Mesendoderm (in vitro differentiated cells): ENCODE measurements at regions not wholly inside any gene's neighbourhood (a gene's known extent, or its start where the extent isn't known, plus 50 kb on each side); places are given as distances from the start of the nearest gene placed in this dataset.
"Not testable (repeated sequence)": the region's sequence is repeated elsewhere in the genome, so short reads cannot be mapped to it uniquely, and the experiment has no call there.

ENCODE experiments used
- DNase-seq: peaks from one replicate; pipeline ENCODE4 v3.0.0; 2013
- H2AK5ac ChIP-seq: 2 replicates; pipeline ENCODE4 v1.6.1; 2013; ENCODE audit warnings: low read length, inconsistent platforms
- H2BK120ac ChIP-seq: 2 replicates; pipeline ENCODE4 v1.6.1; 2013; ENCODE audit warnings: low read depth, mild to moderate bottlenecking, low read length, moderate library complexity, mixed read lengths
- H2BK15ac ChIP-seq: replicated peaks from 2 replicates; pipeline ENCODE4 v1.6.1; 2013; ENCODE audit warnings: low read depth, mild to moderate bottlenecking, moderate library complexity
- H2BK5ac ChIP-seq: 2 replicates; pipeline ENCODE4 v1.6.1; 2013; ENCODE audit warnings: low read length, inconsistent platforms
- H3K18ac ChIP-seq: 2 replicates; pipeline ENCODE4 v1.6.1; 2013; ENCODE audit warnings: mild to moderate bottlenecking, low read length, mixed read lengths
- H3K23ac ChIP-seq: one replicate; pipeline ENCODE4 v1.6.1; 2013; ENCODE audit warnings: low read length
- H3K27ac ChIP-seq: 2 replicates; pipeline ENCODE4 v1.5.1; 2013; ENCODE audit warnings: low read depth, mild to moderate bottlenecking, inconsistent platforms, low read length, moderate library complexity
- H3K27me3 ChIP-seq: 2 replicates; pipeline ENCODE4 v1.6.1; 2013; ENCODE audit warnings: low read length, control low read depth, mild to moderate bottlenecking, inconsistent platforms; ENCODE audit not compliant: insufficient read depth, poor library complexity
- H3K36me3 ChIP-seq: 2 replicates; pipeline ENCODE4 v1.6.1; 2013; ENCODE audit warnings: low read length, inconsistent platforms; ENCODE audit not compliant: control insufficient read depth, insufficient read depth
- H3K4ac ChIP-seq: one replicate; pipeline ENCODE4 v1.6.1; 2013; ENCODE audit warnings: low read depth, mild to moderate bottlenecking, low read length, moderate library complexity
- H3K4me1 ChIP-seq: 2 replicates; pipeline ENCODE4 v1.6.1; 2013; ENCODE audit warnings: low read depth, low read length, inconsistent platforms; ENCODE audit not compliant: control insufficient read depth
- H3K4me2 ChIP-seq: 2 replicates; pipeline ENCODE4 v1.6.1; 2013; ENCODE audit warnings: low read length
- H3K4me3 ChIP-seq: 2 replicates; pipeline ENCODE4 v1.5.1; 2013; ENCODE audit warnings: mild to moderate bottlenecking, low read length
- H3K56ac ChIP-seq: one replicate; pipeline ENCODE4 v1.6.1; 2013; ENCODE audit warnings: low read length
- H3K79me1 ChIP-seq: 2 replicates; pipeline ENCODE4 v1.6.1; 2013; ENCODE audit warnings: low read length, inconsistent platforms
- H3K79me2 ChIP-seq: 2 replicates; pipeline ENCODE4 v1.6.1; 2013; ENCODE audit warnings: mild to moderate bottlenecking, low read length; ENCODE audit not compliant: control insufficient read depth, insufficient read depth
- H3K9ac ChIP-seq: 2 replicates; pipeline ENCODE4 v1.6.1; 2013; ENCODE audit warnings: low read length, inconsistent platforms
- H4K5ac ChIP-seq: one replicate; pipeline ENCODE4 v1.6.1; 2013; ENCODE audit warnings: low read length
- H4K8ac ChIP-seq: one replicate; pipeline ENCODE4 v1.6.1; 2013; ENCODE audit warnings: low read depth, mild to moderate bottlenecking, control low read depth, low read length, moderate library complexity
- WGBS: extraction: QIAGEN DNeasy Blood & Tissue Kit; methylation state at CpG from one replicate; pipeline ENCODE4 v1.1.7; 2013; ENCODE audit warnings: low lambda C conversion rate, missing lambda C conversion rate; ENCODE audit not compliant: insufficient coverage; ENCODE audit errors: extremely low coverage; 5-methylcytosine and 5-hydroxymethylcytosine counted together

DNA sequence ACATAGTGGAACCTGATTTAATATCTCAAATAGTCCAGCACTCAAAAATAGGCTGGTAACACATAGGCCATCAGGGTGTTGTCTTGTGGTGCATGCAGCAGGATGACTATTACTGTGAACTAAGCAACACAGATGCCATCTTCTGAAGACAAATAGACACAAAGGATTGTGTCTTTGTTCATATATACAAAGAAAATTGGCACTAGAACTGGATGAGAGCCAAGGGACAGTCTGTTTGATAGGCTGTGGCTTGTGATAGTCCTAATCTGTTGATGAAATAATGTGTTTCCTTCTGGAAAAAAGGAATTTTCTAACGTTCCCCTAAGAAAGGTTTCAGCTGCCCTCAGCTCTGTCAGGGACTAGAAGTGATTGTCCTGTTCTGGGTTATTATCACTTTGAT, 129.8 kb downstream of the TPBG start:
- Histone ChIP-seq H3K4me2 (no peak overlapping the region), H3K27ac (no peak overlapping the region), H3K9ac (no peak overlapping the region), H2BK5ac (no peak overlapping the region), H3K79me1 (no peaks in the 10 kb centered on the region), H3K4me3 (no peak overlapping the region), H4K5ac (no peak overlapping the region), H2AK5ac (no peak overlapping the region), H3K27me3 (no peaks in the 10 kb centered on the region), H2BK120ac (no peak overlapping the region), H3K4me1 (no peaks in the 10 kb centered on the region), H3K18ac (no peak overlapping the region), H3K23ac (no peak overlapping the region), H3K79me2 (no peaks in the 10 kb centered on the region), H4K8ac (no peak overlapping the region), H3K36me3 (no peaks in the 10 kb centered on the region), H2BK15ac (no peak overlapping the region), H3K56ac (no peak overlapping the region), H3K4ac (no peak overlapping the region)
- DNase-seq = no peak
- no CpG with 5 or more reads among the region's 1 CpG for WGBS

DNA sequence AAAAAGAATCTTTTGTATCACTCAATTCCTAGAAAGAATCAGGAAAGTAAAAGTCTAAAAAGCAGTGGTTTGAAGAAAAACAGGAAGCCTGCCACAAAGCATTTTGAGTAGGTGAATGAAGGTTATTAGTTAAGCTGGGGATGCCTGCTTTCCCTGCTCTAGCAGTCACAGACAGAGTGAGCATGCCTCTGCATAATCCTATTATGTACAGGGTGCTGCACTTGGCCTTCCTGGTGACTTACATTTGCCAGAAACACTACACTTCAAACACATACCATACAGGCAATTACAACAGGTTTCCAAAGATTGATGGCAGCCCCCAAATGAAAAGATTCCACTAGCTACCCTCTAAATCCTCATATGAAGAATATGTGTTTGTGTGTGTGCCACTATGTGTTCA, 130.8 kb downstream of the TPBG start:
- Histone ChIP-seq H3K4ac (no peak overlapping the region), H2AK5ac (no peak overlapping the region), H3K4me3 (no peak overlapping the region), H4K8ac (no peak overlapping the region), H3K36me3 (no peaks in the 10 kb centered on the region), H3K79me2 (no peaks in the 10 kb centered on the region), H3K4me2 (no peak overlapping the region), H3K27me3 (no peaks in the 10 kb centered on the region), H3K56ac (no peak overlapping the region), H3K4me1 (no peaks in the 10 kb centered on the region), H3K18ac (no peak overlapping the region), H2BK120ac (no peak overlapping the region), H2BK5ac (no peak overlapping the region), H3K9ac (no peak overlapping the region), H2BK15ac (no peak overlapping the region), H4K5ac (no peak overlapping the region), H3K79me1 (no peaks in the 10 kb centered on the region), H3K27ac (no peak overlapping the region), H3K23ac (no peak overlapping the region)
- peak; percentile 16 for DNase-seq

DNA sequence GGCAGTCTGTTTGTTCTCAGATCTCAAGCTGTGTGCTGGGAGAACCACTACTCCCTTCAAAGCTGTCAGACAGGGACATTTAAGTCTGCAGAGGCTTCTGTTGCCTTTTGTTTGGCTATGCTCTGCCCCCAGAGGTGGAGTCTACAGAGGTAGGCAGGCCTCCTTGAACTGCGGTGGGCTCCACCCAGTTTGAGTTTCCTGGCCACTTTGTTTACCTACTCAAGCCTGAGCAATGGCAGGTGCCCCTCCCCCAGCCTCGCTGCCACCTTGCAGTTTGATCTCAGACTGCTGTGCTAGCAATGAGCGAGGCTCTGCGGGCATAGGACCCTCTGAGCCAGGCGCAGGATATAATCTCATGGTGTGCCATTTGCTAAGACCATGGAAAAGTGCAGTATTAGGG, 138.3 kb downstream of the TPBG start:
- H2BK5ac ChIP-seq, H2AK5ac ChIP-seq, H2BK120ac ChIP-seq, H4K8ac ChIP-seq, H4K5ac ChIP-seq, H3K18ac ChIP-seq, H3K4ac ChIP-seq, H3K27me3 ChIP-seq, H3K36me3 ChIP-seq, H3K56ac ChIP-seq, H3K27ac ChIP-seq, H3K4me2 ChIP-seq, H3K79me2 ChIP-seq, H3K4me3 ChIP-seq, H3K23ac ChIP-seq, H3K9ac ChIP-seq, H2BK15ac ChIP-seq, DNase-seq, H3K4me1 ChIP-seq, H3K79me1 ChIP-seq: not testable (repeated sequence)
- WGBS = no CpG with 5 or more reads among the region's 5 CpGs

DNA sequence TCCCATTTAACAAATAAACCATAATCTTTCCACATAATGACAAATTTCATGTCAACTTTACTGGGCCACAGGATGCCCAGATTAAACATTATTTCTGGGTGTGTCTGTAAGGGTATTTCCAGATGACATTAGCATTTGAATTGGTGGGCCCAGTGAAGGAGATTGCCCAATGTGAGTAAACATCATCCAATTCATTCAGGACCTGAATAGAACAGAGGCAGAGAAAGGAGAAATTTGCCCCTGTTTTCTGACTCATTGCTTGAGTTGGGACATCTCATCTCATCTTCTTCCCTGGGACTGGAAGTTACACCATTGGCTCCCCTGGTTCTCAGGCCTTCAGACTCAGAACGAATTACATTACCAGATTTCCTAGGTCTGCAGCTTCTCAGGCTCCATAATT, 142.9 kb downstream of the TPBG start:
- Histone ChIP-seq H3K4ac (no peak overlapping the region), H3K23ac (no peak overlapping the region), H2BK5ac (no peak overlapping the region), H3K9ac (no peak overlapping the region), H3K36me3 (no peaks in the 10 kb centered on the region), H3K56ac (no peak overlapping the region), H2BK15ac (no peak overlapping the region), H3K79me2 (no peaks in the 10 kb centered on the region), H3K27me3 (no peaks in the 10 kb centered on the region), H2BK120ac (no peak overlapping the region), H4K8ac (no peak overlapping the region), H3K79me1 (no peaks in the 10 kb centered on the region), H3K18ac (no peak overlapping the region), H3K4me3 (no peak overlapping the region), H2AK5ac (no peak overlapping the region), H3K4me1 (no peaks in the 10 kb centered on the region), H4K5ac (no peak overlapping the region), H3K27ac (no peak overlapping the region), H3K4me2 (no peak overlapping the region)
- WGBS = no CpG with 5 or more reads among the region's 1 CpG
- no peak for DNase-seq

DNA sequence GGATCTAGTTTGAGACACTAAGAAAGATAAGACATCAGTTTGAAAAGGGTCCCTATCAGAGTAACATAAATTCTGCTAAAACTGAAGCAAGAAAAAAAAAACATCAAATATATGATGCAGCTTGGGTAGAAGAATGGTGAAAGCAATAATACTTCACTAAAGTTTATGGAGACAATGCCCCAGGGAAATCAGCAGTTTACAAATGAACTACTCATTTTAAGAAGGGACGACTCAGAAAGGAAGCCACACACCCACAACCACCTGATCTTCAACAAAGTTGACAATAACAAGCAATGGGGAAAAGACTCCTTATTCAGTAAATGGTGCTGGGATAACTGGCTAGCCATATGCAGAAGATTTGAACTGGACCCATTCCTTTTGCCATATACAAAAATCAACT, 143.5 kb downstream of the TPBG start:
- H4K5ac ChIP-seq = no peak overlapping the region
- WGBS = no CpG with 5 or more reads among the region's 1 CpG

DNA sequence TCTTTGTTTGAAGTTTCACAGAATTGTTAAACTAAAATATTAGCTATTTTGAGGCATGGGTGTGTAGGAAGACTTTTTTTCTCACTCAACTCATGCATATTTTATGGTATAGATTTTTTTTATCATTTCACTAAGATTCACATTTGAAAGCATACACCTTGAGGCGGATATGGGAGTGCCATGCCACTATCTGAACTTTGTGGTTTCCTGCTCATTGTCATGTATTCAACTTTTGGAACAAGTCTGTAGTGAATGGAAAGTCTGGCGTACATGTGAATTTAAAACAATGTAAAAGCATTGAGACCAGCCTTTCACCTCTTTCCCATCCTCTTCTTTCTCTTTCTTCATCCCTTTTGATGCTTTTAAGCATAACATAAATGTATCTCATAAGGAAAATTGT, 147.9 kb downstream of the TPBG start:
- H3K18ac ChIP-seq = no peak overlapping the region
- WGBS = no CpG with 5 or more reads among the region's 2 CpGs
- H3K23ac ChIP-seq = no peak overlapping the region

More for the DNA sequence above, 143.5 kb downstream of the TPBG start:
- H3K23ac ChIP-seq = no peak overlapping the region
- no peak overlapping the region for H3K9ac ChIP-seq
- H3K27me3 ChIP-seq = no peaks in the 10 kb centered on the region
- no peaks in the 10 kb centered on the region for H3K79me2 ChIP-seq
- no peak overlapping the region for H3K18ac ChIP-seq
- H4K8ac ChIP-seq = no peak overlapping the region
- no peak overlapping the region for H3K56ac ChIP-seq
- H2BK15ac ChIP-seq = no peak overlapping the region
- no peak overlapping the region for H3K4me3 ChIP-seq
- no peak overlapping the region for H3K4ac ChIP-seq
- no peak overlapping the region for H3K4me2 ChIP-seq
- H3K36me3 ChIP-seq = no peaks in the 10 kb centered on the region
- H2BK5ac ChIP-seq = no peak overlapping the region
- H3K27ac ChIP-seq = no peak overlapping the region
- H2AK5ac ChIP-seq = no peak overlapping the region
- no peak overlapping the region for H2BK120ac ChIP-seq
- DNase-seq = no peak
- no peaks in the 10 kb centered on the region for H3K4me1 ChIP-seq
- H3K79me1 ChIP-seq = no peaks in the 10 kb centered on the region

More for the DNA sequence above, 147.9 kb downstream of the TPBG start:
- H2BK120ac ChIP-seq = no peak overlapping the region
- H2BK5ac ChIP-seq = no peak overlapping the region
- no peaks in the 10 kb centered on the region for H3K79me1 ChIP-seq
- no peak for DNase-seq
- no peak overlapping the region for H4K5ac ChIP-seq
- H3K4me2 ChIP-seq = no peak overlapping the region
- H3K9ac ChIP-seq = no peak overlapping the region
- no peak overlapping the region for H3K4me3 ChIP-seq
- H4K8ac ChIP-seq = no peak overlapping the region
- no peak overlapping the region for H2BK15ac ChIP-seq
- H3K56ac ChIP-seq = no peak overlapping the region
- H3K27ac ChIP-seq = no peak overlapping the region
- H3K4me1 ChIP-seq = no peaks in the 10 kb centered on the region
- H2AK5ac ChIP-seq = no peak overlapping the region
- no peaks in the 10 kb centered on the region for H3K27me3 ChIP-seq
- H3K4ac ChIP-seq = no peak overlapping the region
- H3K36me3 ChIP-seq = no peaks in the 10 kb centered on the region
- H3K79me2 ChIP-seq = no peaks in the 10 kb centered on the region
